HEK293 (cell line): ENCODE measurements at regions not wholly inside any gene's neighbourhood (a gene's known extent, or its start where the extent isn't known, plus 50 kb on each side); places are given as distances from the start of the nearest gene placed in this dataset.

Experiments
- CTCF ChIA-PET: fragments of 350-600 bp; formaldehyde crosslinking; extraction: SDS; loops from one replicate; lab custom pipeline; 2021; ENCODE audit warnings: antibody characterized with exemption; lab: Yijun Ruan, JAX
- POLR2A ChIA-PET: fragments of 300-600 bp; formaldehyde crosslinking; extraction: SDS; loops from one replicate; lab custom pipeline; 2020; ENCODE audit warnings: antibody characterized with exemption, inconsistent platforms; lab: Yijun Ruan, JAX
- H3K27ac ChIP-seq: fragments of 200-500 bp; sonication (Bioruptor generic); 2 replicates; pipeline ENCODE4 v1.5.1; 2014; ENCODE audit warnings: low read depth, low read length, control low read depth, inconsistent platforms; ENCODE audit errors: extremely low read depth
- H3K36me3 ChIP-seq, 2 experiments: fragments of 200-500 bp in 1 of 2; sonication (Bioruptor generic) in 1 of 2; 1 replicate in 1 of 2; 2 replicates in 1 of 2; pipeline ENCODE4 v1.5.1; 2014 to 2017; ENCODE audit warnings: inconsistent platforms in 2 of 2, low read length in 2 of 2; ENCODE audit not compliant: control insufficient read depth in 2 of 2, insufficient read depth in 1 of 2
- H3K4me1 ChIP-seq: fragments of 200-500 bp; sonication (Bioruptor generic); 2 replicates; pipeline ENCODE4 v1.5.1; 2014; ENCODE audit warnings: mild to moderate bottlenecking, low read length, inconsistent platforms; ENCODE audit not compliant: control insufficient read depth, insufficient read depth
- H3K4me3 ChIP-seq: 2 replicates; pipeline ENCODE4 v1.5.1; 2011; ENCODE audit warnings: low read depth, mild to moderate bottlenecking, control low read depth, low read length, moderate library complexity
- H3K9me3 ChIP-seq: fragments of 200-500 bp; sonication (Bioruptor generic); 2 replicates; pipeline ENCODE4 v1.5.1; 2014; ENCODE audit warnings: low read depth, low read length, inconsistent platforms; ENCODE audit not compliant: control insufficient read depth, insufficient read depth
- FEZF1 ChIP-seq: fragments of 450-650 bp; formaldehyde crosslinking; IDR thresholded peaks from 2 replicates; pipeline ENCODE4 v1.5.1; 2016; ENCODE audit warnings: missing biosample characterization, missing genetic modification characterization
- GLI2 ChIP-seq: fragments of 450-650 bp; formaldehyde crosslinking; IDR thresholded peaks from 2 replicates; pipeline ENCODE4; 2017; ENCODE audit warnings: missing biosample characterization, missing genetic modification characterization, low read depth, borderline replicate concordance
- KLF16 ChIP-seq: fragments of 450-650 bp; formaldehyde crosslinking; IDR thresholded peaks from 2 replicates; pipeline ENCODE4 v1.5.1; 2017; ENCODE audit warnings: missing biosample characterization, missing genetic modification characterization
- KLF17 ChIP-seq: fragments of 450-650 bp; formaldehyde crosslinking; IDR thresholded peaks from 2 replicates; pipeline ENCODE4 v1.5.1; 2016; ENCODE audit warnings: missing biosample characterization, missing genetic modification characterization
- KLF9 ChIP-seq: fragments of 450-650 bp; formaldehyde crosslinking; IDR thresholded peaks from 2 replicates; pipeline ENCODE4 v1.5.1; 2016; ENCODE audit warnings: missing biosample characterization, missing genetic modification characterization, low read depth
- MEIS1 ChIP-seq: sonication (generic); formaldehyde crosslinking; IDR thresholded peaks from 2 replicates; pipeline ENCODE4 v1.8.1; 2022; ENCODE audit warnings: missing genetic modification reagents, mild to moderate bottlenecking, borderline replicate concordance
- SP3 ChIP-seq: fragments of 450-650 bp; formaldehyde crosslinking; IDR thresholded peaks from 2 replicates; pipeline ENCODE4 v1.5.1; 2016; ENCODE audit warnings: missing biosample characterization, missing genetic modification characterization
- ZBTB17 ChIP-seq: fragments of 450-650 bp; formaldehyde crosslinking; IDR thresholded peaks from 2 replicates; pipeline ENCODE4 v1.5.1; 2016; ENCODE audit warnings: missing biosample characterization, missing genetic modification characterization
- ZBTB20 ChIP-seq: fragments of 450-650 bp; formaldehyde crosslinking; IDR thresholded peaks from 2 replicates; pipeline ENCODE4 v1.5.1; 2016; ENCODE audit warnings: missing biosample characterization, missing genetic modification characterization
- ZNF112 ChIP-seq: fragments of 450-650 bp; formaldehyde crosslinking; IDR thresholded peaks from 2 replicates; pipeline ENCODE4 v1.5.0; 2017; ENCODE audit warnings: missing biosample characterization, missing genetic modification characterization
- ZNF184 ChIP-seq: fragments of 450-650 bp; IDR thresholded peaks from 2 replicates; pipeline ENCODE4 v1.5.1; 2018; ENCODE audit warnings: missing biosample characterization, mild to moderate bottlenecking, missing genetic modification characterization
- ZNF2 ChIP-seq: fragments of 450-650 bp; formaldehyde crosslinking; IDR thresholded peaks from 2 replicates; pipeline ENCODE4 v1.5.1; 2016; ENCODE audit warnings: missing biosample characterization, missing genetic modification characterization
- ZNF24 ChIP-seq: fragments of 450-650 bp; formaldehyde crosslinking; IDR thresholded peaks from 2 replicates; pipeline ENCODE4 v1.5.1; 2016; ENCODE audit warnings: missing biosample characterization, missing genetic modification characterization
- ZNF274 ChIP-seq, 2 experiments: fragments of 200-500 bp in 1 of 2; fragments of 450-650 bp in 1 of 2; sonication (Bioruptor generic) in 1 of 2; formaldehyde crosslinking in 1 of 2; IDR thresholded peaks; 2 replicates each; pipeline versions ENCODE4 v1.5.1 to v1.6.1; 2014 to 2016; ENCODE audit warnings: borderline replicate concordance in 1 of 2, inconsistent platforms in 1 of 2, low read length in 1 of 2, missing biosample characterization in 1 of 2, missing genetic modification characterization in 1 of 2
- ZNF366 ChIP-seq: fragments of 450-650 bp; formaldehyde crosslinking; conservative IDR thresholded peaks from 2 replicates; pipeline ENCODE4 v1.5.1; 2016; ENCODE audit warnings: missing biosample characterization, missing genetic modification characterization
- ZNF423 ChIP-seq: fragments of 450-650 bp; formaldehyde crosslinking; IDR thresholded peaks from 2 replicates; pipeline ENCODE4 v1.5.1; 2016; ENCODE audit warnings: missing biosample characterization, missing genetic modification characterization
- ZNF473 ChIP-seq: fragments of 450-650 bp; formaldehyde crosslinking; IDR thresholded peaks from 2 replicates; pipeline ENCODE4 v1.5.1; 2017; ENCODE audit warnings: missing biosample characterization, missing genetic modification characterization
- ZNF626 ChIP-seq: fragments of 450-650 bp; sonication (Bioruptor Pico); formaldehyde crosslinking; IDR thresholded peaks from 2 replicates; pipeline ENCODE4 v1.5.1; 2018; ENCODE audit warnings: missing biosample characterization, missing genetic modification characterization, inconsistent platforms
- ZNF677 ChIP-seq: fragments of 450-650 bp; IDR thresholded peaks from 2 replicates; pipeline ENCODE4 v1.5.0; 2018; ENCODE audit warnings: missing biosample characterization, mild to moderate bottlenecking, missing genetic modification characterization, moderate library complexity
- ZNF692 ChIP-seq: fragments of 450-650 bp; formaldehyde crosslinking; IDR thresholded peaks from 2 replicates; pipeline ENCODE4 v1.5.1; 2016; ENCODE audit warnings: missing biosample characterization, missing genetic modification characterization
- ZNF776 ChIP-seq: fragments of 450-650 bp; formaldehyde crosslinking; IDR thresholded peaks from 2 replicates; pipeline ENCODE4 v1.5.0; 2017; ENCODE audit warnings: missing biosample characterization, missing genetic modification characterization, borderline replicate concordance
- ZSCAN30 ChIP-seq: fragments of 450-650 bp; IDR thresholded peaks from 2 replicates; pipeline ENCODE4 v1.5.1; 2018; ENCODE audit warnings: missing biosample characterization, mild to moderate bottlenecking, missing genetic modification characterization, moderate library complexity
- ZXDB ChIP-seq: fragments of 450-650 bp; formaldehyde crosslinking; IDR thresholded peaks from 2 replicates; pipeline ENCODE4 v1.5.1; 2016; ENCODE audit warnings: missing biosample characterization, missing genetic modification characterization

- Histone ChIP-seq H3K4me3 (no peak overlapping the region), H3K36me3 (no peaks in the 10 kb centered on the region), H3K27ac (no peak overlapping the region), H3K4me1 (no peaks in the 10 kb centered on the region), H3K9me3 (no peaks in the 10 kb centered on the region)
- TF ChIP-seq ZNF423 (tag by site-specific recombination) (no peak), ZNF692 (tag by site-specific recombination) (no peak), ZBTB17 (tag by site-specific recombination) (no peak), MEIS1 (no peak), SP3 (no peak), FEZF1 (tag by site-specific recombination) (no peak), ZSCAN30 (tag by site-specific recombination) (no peak), ZNF274 (IDR thresholded peaks at IDR 0.05; ENCODE audit: low read length) (no peak), ZNF274 (tag by site-specific recombination; IDR thresholded peaks at IDR 0.05; ENCODE audit: borderline replicate concordance) (no peak), ZXDB (tag by site-specific recombination) (no peak), KLF17 (tag by site-specific recombination) (no peak), KLF16 (tag by site-specific recombination) (no peak), ZBTB20 (tag by site-specific recombination) (no peak), ZNF626 (tag by site-specific recombination) (no peak), ZNF2 (tag by site-specific recombination) (no peak), ZNF366 (tag by site-specific recombination) (no peak), ZNF24 (tag by site-specific recombination) (no peak), ZNF677 (tag by site-specific recombination) (no peak), ZNF112 (tag by site-specific recombination) (no peak)
- ChIA-PET POLR2A (no interaction called here), CTCF (interaction anchor here (0.6 kb wide), 1 partner anchor 1495 kb away, joined by 3 read pairs; no protein-coding TSS in a partner anchor)
Observed at GRCh38 chr18:2448565-2449151, 122.6 kb downstream of the METTL4 start.

GRCh38 chr18:2451556-2451955 lies 119.7 kb downstream of the METTL4 start:
- H3K4me1 ChIP-seq, result no peaks in the 10 kb centered on the region
- no peaks in the 10 kb centered on the region for H3K36me3 ChIP-seq
- CTCF ChIA-PET, result no interaction called here
- H3K27ac ChIP-seq, result no peak overlapping the region
- no peaks in the 10 kb centered on the region for H3K9me3 ChIP-seq
- H3K4me3 ChIP-seq, result no peak overlapping the region
- TF ChIP-seq ZNF776 (tag by site-specific recombination) (no peak), KLF9 (tag by site-specific recombination) (no peak), ZNF184 (no peak), ZNF473 (tag by site-specific recombination) (no peak), GLI2 (tag by site-specific recombination) (no peak)
- POLR2A ChIA-PET, result no interaction called here
